HG02623 (cell line): ENCODE measurements at regions not wholly inside any gene's neighbourhood (a gene's known extent, or its start where the extent isn't known, plus 50 kb on each side); places are given as distances from the start of the nearest gene placed in this dataset.

Experiments
- ATAC-seq: cut with Tn5 transposase; IDR thresholded peaks from one replicate; pipeline ENCODE4 v1.9.1; 2021; ENCODE audit warnings: moderate library complexity; ENCODE audit not compliant: unreplicated experiment

- no peak for ATAC-seq
Measured at GRCh38 chr6:53216301-53216700, 67.7 kb upstream of the GCM1 start.

GRCh38 chr6:53214172-53214571 lies 65.5 kb upstream of the GCM1 start:
- ATAC-seq = no peak

GRCh38 chr6:53210811-53211210 lies 62.2 kb upstream of the GCM1 start:
- ATAC-seq = no peak

GRCh38 chr6:53209681-53210080 lies 61.0 kb upstream of the GCM1 start:
- ATAC-seq = no peak

- ATAC-seq = no peak
Measured at GRCh38 chr6:53205778-53206177, 57.1 kb upstream of the GCM1 start.

GRCh38 chr6:53203483-53203882 lies 54.8 kb upstream of the GCM1 start:
- ATAC-seq = no peak

- ATAC-seq = no peak
Measured at GRCh38 chr6:53202052-53202451, 53.4 kb upstream of the GCM1 start.

- ATAC-seq = no peak
Measured at GRCh38 chr6:53201270-53201669, 52.6 kb upstream of the GCM1 start.

GRCh38 chr6:53199765-53200164 lies 51.1 kb upstream of the GCM1 start:
- ATAC-seq = no peak

- peak; percentile 95 for ATAC-seq
Measured at GRCh38 chr6:53199156-53199555, 50.5 kb upstream of the GCM1 start.
